ENCODE measurements at regions not wholly inside any gene's neighbourhood (a gene's known extent, or its start where the extent isn't known, plus 50 kb on each side); places are given as distances from the start of the nearest gene placed in this dataset.

- TF ChIP-seq CTCF (IDR thresholded peaks at IDR 0.05) (no peak), POLR2AphosphoS5 (IDR thresholded peaks at IDR 0.05) (no peak)
These were observed 175.5 kb upstream of the ROBO2 start for GRCh38 chr3:76864355-76864754.

All from transverse colon (tissue), 4 donors.